ENCODE measurements at regions not wholly inside any gene's neighbourhood (a gene's known extent, or its start where the extent isn't known, plus 50 kb on each side); places are given as distances from the start of the nearest gene placed in this dataset.

DNA sequence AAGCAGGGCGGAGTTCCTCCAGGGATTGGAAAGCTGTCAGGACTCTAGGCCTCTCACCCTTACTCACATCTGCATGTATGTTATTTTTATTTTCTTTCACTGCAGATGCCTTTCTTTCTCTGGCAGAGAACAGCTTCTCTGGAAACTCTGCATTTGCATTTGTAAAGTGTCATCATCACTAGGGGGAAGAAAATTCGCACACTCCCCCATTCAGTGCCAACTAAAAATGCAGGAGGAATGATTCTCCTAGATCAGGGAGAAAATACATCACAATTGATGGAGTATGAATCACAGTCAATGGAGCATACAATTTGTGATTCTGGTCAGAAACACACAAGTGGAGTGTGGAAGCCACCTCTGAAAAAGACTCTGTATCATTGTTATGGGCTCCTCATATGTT lies 351.4 kb upstream of the FTMT start:
- TF ChIP-seq, protein P1, sequence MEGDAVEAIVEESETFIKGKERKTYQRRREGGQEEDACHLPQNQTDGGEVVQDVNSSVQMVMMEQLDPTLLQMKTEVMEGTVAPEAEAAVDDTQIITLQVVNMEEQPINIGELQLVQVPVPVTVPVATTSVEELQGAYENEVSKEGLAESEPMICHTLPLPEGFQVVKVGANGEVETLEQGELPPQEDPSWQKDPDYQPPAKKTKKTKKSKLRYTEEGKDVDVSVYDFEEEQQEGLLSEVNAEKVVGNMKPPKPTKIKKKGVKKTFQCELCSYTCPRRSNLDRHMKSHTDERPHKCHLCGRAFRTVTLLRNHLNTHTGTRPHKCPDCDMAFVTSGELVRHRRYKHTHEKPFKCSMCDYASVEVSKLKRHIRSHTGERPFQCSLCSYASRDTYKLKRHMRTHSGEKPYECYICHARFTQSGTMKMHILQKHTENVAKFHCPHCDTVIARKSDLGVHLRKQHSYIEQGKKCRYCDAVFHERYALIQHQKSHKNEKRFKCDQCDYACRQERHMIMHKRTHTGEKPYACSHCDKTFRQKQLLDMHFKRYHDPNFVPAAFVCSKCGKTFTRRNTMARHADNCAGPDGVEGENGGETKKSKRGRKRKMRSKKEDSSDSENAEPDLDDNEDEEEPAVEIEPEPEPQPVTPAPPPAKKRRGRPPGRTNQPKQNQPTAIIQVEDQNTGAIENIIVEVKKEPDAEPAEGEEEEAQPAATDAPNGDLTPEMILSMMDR (IDR thresholded peaks at IDR 0.05) = no peak
- no peak for TF ChIP-seq POLR2A (IDR thresholded peaks at IDR 0.05)

Data from Peyer's patch (tissue), 4 donors.